Neural crest cell (in vitro differentiated cells): ENCODE measurements at regions not wholly inside any gene's neighbourhood (a gene's known extent, or its start where the extent isn't known, plus 50 kb on each side); places are given as distances from the start of the nearest gene placed in this dataset.

Experiments
- DNase-seq: peaks from one replicate; pipeline ENCODE4 v3.0.0; 2021; ENCODE audit warnings: low read depth, mixed read lengths, low spot score
- H3K27ac Mint-ChIP-seq: one replicate; pipeline ENCODE4 v1.8.0; 2021; ENCODE audit warnings: mild to moderate bottlenecking, mixed read lengths; ENCODE audit not compliant: unreplicated experiment
- H3K27me3 Mint-ChIP-seq: 2 replicates; pipeline ENCODE4 v1.8.0; 2021; ENCODE audit warnings: low read depth, mild to moderate bottlenecking, mixed read lengths
- H3K36me3 Mint-ChIP-seq: 2 replicates; pipeline ENCODE4 v1.8.0; 2021; ENCODE audit warnings: low read depth, mild to moderate bottlenecking, mixed read lengths
- H3K4me1 Mint-ChIP-seq: 2 replicates; pipeline ENCODE4 v1.8.0; 2021; ENCODE audit warnings: mixed read lengths
- H3K4me3 Mint-ChIP-seq: one replicate; pipeline ENCODE4 v1.8.0; 2021; ENCODE audit warnings: mild to moderate bottlenecking, mixed read lengths
- H3K9me3 Mint-ChIP-seq: 2 replicates; pipeline ENCODE4 v1.8.0; 2021; ENCODE audit warnings: mixed read lengths
- CTCF ChIP-seq: fragments of 200-600 bp; sonication (generic); conservative IDR thresholded peaks from 2 replicates; pipeline ENCODE4 v1.5.0; 2021; ENCODE audit warnings: antibody characterized with exemption, mild to moderate bottlenecking

- no peaks in the 10 kb centered on the region for H3K36me3 Mint-ChIP-seq
Measured at GRCh38 chr3:72335458-72336095, 512.7 kb downstream of the SHQ1 start.

GRCh38 chr3:72334681-72335457 lies 513.4 kb downstream of the SHQ1 start:
- peaks cover 24% of the 10 kb centered on the region for H3K27me3 Mint-ChIP-seq
- H3K27ac Mint-ChIP-seq = no peak overlapping the region
- DNase-seq = peak; percentile 17
- H3K4me1 Mint-ChIP-seq = peaks cover 13% of the 10 kb centered on the region
- no peaks in the 10 kb centered on the region for H3K36me3 Mint-ChIP-seq
- no peaks in the 10 kb centered on the region for H3K9me3 Mint-ChIP-seq
- TF ChIP-seq CTCF = no peak
- no peak overlapping the region for H3K4me3 Mint-ChIP-seq

More at GRCh38 chr3:72335458-72336095, 512.7 kb downstream of the SHQ1 start:
- DNase-seq = no peak
- H3K9me3 Mint-ChIP-seq = no peaks in the 10 kb centered on the region
- no peak overlapping the region for H3K27ac Mint-ChIP-seq
- TF ChIP-seq CTCF = no peak
- no peak overlapping the region for H3K4me3 Mint-ChIP-seq
- peaks cover 24% of the 10 kb centered on the region for H3K27me3 Mint-ChIP-seq
- peaks cover 12% of the 10 kb centered on the region for H3K4me1 Mint-ChIP-seq

GRCh38 chr3:72332689-72333088 lies 515.6 kb downstream of the SHQ1 start:
- Mint-ChIP-seq H3K27ac (no peak overlapping the region), H3K27me3 (peaks cover 37% of the 10 kb centered on the region), H3K36me3 (no peaks in the 10 kb centered on the region), H3K4me1 (peaks cover 24% of the 10 kb centered on the region), H3K9me3 (peaks cover 2% of the 10 kb centered on the region), H3K4me3 (no peak overlapping the region)
- no peak for DNase-seq
- TF ChIP-seq CTCF = no peak

- H3K27ac Mint-ChIP-seq = peak overlapping the region; percentile 86
- DNase-seq = no peak
- TF ChIP-seq CTCF = no peak
- H3K36me3 Mint-ChIP-seq = no peaks in the 10 kb centered on the region
- H3K4me1 Mint-ChIP-seq = peaks cover 24% of the 10 kb centered on the region
- H3K9me3 Mint-ChIP-seq = peaks cover 8% of the 10 kb centered on the region
- H3K4me3 Mint-ChIP-seq = no peak overlapping the region
- peaks cover 44% of the 10 kb centered on the region for H3K27me3 Mint-ChIP-seq
Measured at GRCh38 chr3:72332036-72332435, 516.2 kb downstream of the SHQ1 start.

- Mint-ChIP-seq H3K36me3 (no peaks in the 10 kb centered on the region), H3K27ac (no peak overlapping the region), H3K4me3 (no peak overlapping the region), H3K4me1 (peaks cover 24% of the 10 kb centered on the region), H3K27me3 (peaks cover 49% of the 10 kb centered on the region), H3K9me3 (peaks cover 9% of the 10 kb centered on the region)
- DNase-seq = no peak
- TF ChIP-seq CTCF = no peak
Measured at GRCh38 chr3:72331076-72331475, 517.2 kb downstream of the SHQ1 start.
